ENCODE measurements at regions not wholly inside any gene's neighbourhood (a gene's known extent, or its start where the extent isn't known, plus 50 kb on each side); places are given as distances from the start of the nearest gene placed in this dataset.

DNA sequence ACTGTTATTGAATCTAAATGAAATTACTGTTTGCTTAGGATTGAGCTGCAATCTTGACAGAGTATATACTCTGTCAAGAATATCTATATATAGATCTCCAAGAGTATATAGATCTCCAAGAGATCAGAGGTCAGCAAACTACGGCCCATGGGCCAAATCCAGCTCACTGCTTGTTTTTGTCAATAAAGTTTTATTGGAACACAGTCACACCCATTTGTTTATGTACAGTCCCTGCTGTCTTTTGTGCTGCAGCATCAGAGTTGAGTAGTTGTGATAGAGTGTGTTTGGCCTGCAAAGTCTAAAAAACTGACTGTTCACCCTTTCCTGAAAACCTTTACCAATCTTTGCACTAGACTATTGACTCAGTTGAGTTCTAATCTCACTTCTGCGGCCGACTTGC is 66.3 kb upstream of the NPVF start:
- TF ChIP-seq CTCF (IDR thresholded peaks at IDR 0.05 in 4 of 5, conservative IDR thresholded peaks at IDR 0.05 in 1 of 5), result no peak
- no peak for TF ChIP-seq POLR2A (IDR thresholded peaks at IDR 0.05)

Data from gastrocnemius medialis (tissue), 4 donors.